MCF 10A (cell line): ENCODE measurements at regions not wholly inside any gene's neighbourhood (a gene's known extent, or its start where the extent isn't known, plus 50 kb on each side); places are given as distances from the start of the nearest gene placed in this dataset.

ENCODE experiments used
- BruUV-seq: library from RNA; stranded (reverse); fragments of 400-500 nt; replicated peaks from 2 replicates; lab custom pipeline; 2021; lab: Mats Ljungman, UMichigan
- CTCF ChIA-PET: fragments of 300-600 bp; sonication (Branson Sonifier 250); formaldehyde crosslinking; extraction: SDS; loops from one replicate; lab custom pipeline; 2021; ENCODE audit warnings: antibody characterized with exemption, inconsistent platforms; lab: Yijun Ruan, JAX
- POLR2A ChIA-PET: fragments of 300-600, 350-650 bp; sonication (Branson Sonifier 250); formaldehyde crosslinking; extraction: SDS; loops from one replicate; lab custom pipeline; 2020; ENCODE audit warnings: antibody characterized with exemption, inconsistent platforms; lab: Yijun Ruan, JAX
- DNase-seq: peaks from one replicate; pipeline ENCODE4 v3.0.0-alpha.2; 2018; ENCODE audit not compliant: unreplicated experiment
- H3K27ac Mint-ChIP-seq: one replicate; pipeline ENCODE4 v1.8.0; 2022; ENCODE audit warnings: mild to moderate bottlenecking, low read depth, mixed read lengths; ENCODE audit not compliant: unreplicated experiment
- H3K27me3 Mint-ChIP-seq: one replicate; pipeline ENCODE4 v1.8.0; 2022; ENCODE audit warnings: mixed read lengths; ENCODE audit not compliant: insufficient read depth, unreplicated experiment
- H3K36me3 Mint-ChIP-seq: one replicate; pipeline ENCODE4 v1.8.0; 2022; ENCODE audit warnings: mild to moderate bottlenecking, moderate library complexity, mixed read lengths; ENCODE audit not compliant: insufficient read depth, unreplicated experiment
- H3K4me1 Mint-ChIP-seq: one replicate; pipeline ENCODE4 v1.8.0; 2022; ENCODE audit warnings: mixed read lengths; ENCODE audit not compliant: insufficient read depth, unreplicated experiment
- H3K4me3 Mint-ChIP-seq: one replicate; pipeline ENCODE4 v1.8.0; 2022; ENCODE audit warnings: mild to moderate bottlenecking, moderate library complexity, mixed read lengths; ENCODE audit not compliant: unreplicated experiment
- H3K9me3 Mint-ChIP-seq: one replicate; pipeline ENCODE4 v1.8.0; 2022; ENCODE audit warnings: mixed read lengths; ENCODE audit not compliant: unreplicated experiment
- CTCF ChIP-seq: fragments of 200-600 bp; IDR thresholded peaks from one replicate; pipeline ENCODE4 v1.8.0; 2022; ENCODE audit warnings: antibody characterized with exemption, mild to moderate bottlenecking; ENCODE audit not compliant: unreplicated experiment
- intact Hi-C: fragments of 100-400 bp; cut with micrococcal nuclease; formaldehyde crosslinking; loops from 2 replicates; pipeline ENCODE4 v1.14.1; 2022

- intact Hi-C loops = no loop called here
- H3K36me3 Mint-ChIP-seq = no peaks in the 10 kb centered on the region
- H3K9me3 Mint-ChIP-seq = no peaks in the 10 kb centered on the region
- POLR2A ChIA-PET = interaction anchor here (0.8 to 0.9 kb wide), 2 partner anchors 9 to 45 kb away, joined by 4 to 5 read pairs; no protein-coding TSS in a partner anchor
- no peak for TF ChIP-seq CTCF
- no peak overlapping the region for H3K27ac Mint-ChIP-seq
- no peaks in the 10 kb centered on the region for H3K27me3 Mint-ChIP-seq
- peaks cover 7% of the 10 kb centered on the region for H3K4me1 Mint-ChIP-seq
- H3K4me3 Mint-ChIP-seq = no peak overlapping the region
- BruUV-seq = no TSS peak
- CTCF ChIA-PET = no interaction called here
- DNase-seq = peak; percentile 84
Observed at GRCh38 chr6:2497922-2498623, 252.6 kb downstream of the MYLK4 start.

GRCh38 chr6:2496291-2496690, 250.9 kb upstream of the GMDS start:
- POLR2A ChIA-PET = no interaction called here
- Mint-ChIP-seq H3K27ac (no peak overlapping the region), H3K9me3 (no peaks in the 10 kb centered on the region), H3K4me1 (no peaks in the 10 kb centered on the region), H3K27me3 (no peaks in the 10 kb centered on the region), H3K4me3 (no peak overlapping the region), H3K36me3 (no peaks in the 10 kb centered on the region)
- no peak for DNase-seq
- TF ChIP-seq CTCF = no peak
- BruUV-seq = no TSS peak
- CTCF ChIA-PET = no interaction called here
- intact Hi-C loops = no loop called here

- Mint-ChIP-seq H3K27ac (no peak overlapping the region), H3K36me3 (no peaks in the 10 kb centered on the region), H3K27me3 (no peaks in the 10 kb centered on the region), H3K4me3 (no peak overlapping the region), H3K4me1 (no peaks in the 10 kb centered on the region), H3K9me3 (no peaks in the 10 kb centered on the region)
- DNase-seq = no peak
- POLR2A ChIA-PET = interaction anchor here (0.6 kb wide), 1 partner anchor 52 kb away, joined by 3 read pairs; no protein-coding TSS in a partner anchor
- no TSS peak for BruUV-seq
- CTCF ChIA-PET = interaction anchor here (1.0 kb wide), 2 partner anchors 142 to 897 kb away, joined by 3 read pairs; no protein-coding TSS in a partner anchor
- TF ChIP-seq CTCF = no peak
- intact Hi-C loops = no loop called here
Observed at GRCh38 chr6:2492686-2493523, 247.5 kb upstream of the GMDS start.

- TF ChIP-seq CTCF = no peak
- Mint-ChIP-seq H3K36me3 (no peaks in the 10 kb centered on the region), H3K9me3 (no peaks in the 10 kb centered on the region), H3K4me1 (no peaks in the 10 kb centered on the region), H3K27ac (no peak overlapping the region), H3K4me3 (no peak overlapping the region), H3K27me3 (no peaks in the 10 kb centered on the region)
- no peak for DNase-seq
- ChIA-PET POLR2A (interaction anchor here (0.5 kb wide), 1 partner anchor 40 kb away, joined by 4 read pairs; no protein-coding TSS in a partner anchor), CTCF (no interaction called here)
- no TSS peak for BruUV-seq
- intact Hi-C loops = no loop called here
Observed at GRCh38 chr6:2491137-2491536, 245.7 kb upstream of the GMDS start.
